RWPE1 (cell line): ENCODE measurements at regions not wholly inside any gene's neighbourhood (a gene's known extent, or its start where the extent isn't known, plus 50 kb on each side); places are given as distances from the start of the nearest gene placed in this dataset.
"Not testable (repeated sequence)": the region's sequence is repeated elsewhere in the genome, so short reads cannot be mapped to it uniquely, and the experiment has no call there.

ENCODE experiments used
- CTCF ChIA-PET: fragments of 350-600 bp; sonication (Branson Sonifier 250); formaldehyde crosslinking; extraction: SDS; loops from one replicate; lab custom pipeline; 2021; lab: Yijun Ruan, JAX
- POLR2A ChIA-PET: fragments of 400-600 bp; formaldehyde crosslinking; extraction: SDS; loops from one replicate; lab custom pipeline; 2020; ENCODE audit warnings: antibody characterized with exemption; ENCODE audit not compliant: low non-redundant PET; lab: Yijun Ruan, JAX
- DNase-seq: peaks from one replicate; pipeline ENCODE4 v3.0.0; 2012; ENCODE audit warnings: low spot score
- H3K27ac ChIP-seq: fragments of 450-650 bp; 2 replicates; pipeline ENCODE4 v1.5.1; 2017
- TF ChIP-seq, protein P1 (sequence below): fragments of 450-650 bp; conservative IDR thresholded peaks from 2 replicates; pipeline ENCODE4 v1.5.1; 2017; ENCODE audit warnings: low read depth, mild to moderate bottlenecking

DNA sequence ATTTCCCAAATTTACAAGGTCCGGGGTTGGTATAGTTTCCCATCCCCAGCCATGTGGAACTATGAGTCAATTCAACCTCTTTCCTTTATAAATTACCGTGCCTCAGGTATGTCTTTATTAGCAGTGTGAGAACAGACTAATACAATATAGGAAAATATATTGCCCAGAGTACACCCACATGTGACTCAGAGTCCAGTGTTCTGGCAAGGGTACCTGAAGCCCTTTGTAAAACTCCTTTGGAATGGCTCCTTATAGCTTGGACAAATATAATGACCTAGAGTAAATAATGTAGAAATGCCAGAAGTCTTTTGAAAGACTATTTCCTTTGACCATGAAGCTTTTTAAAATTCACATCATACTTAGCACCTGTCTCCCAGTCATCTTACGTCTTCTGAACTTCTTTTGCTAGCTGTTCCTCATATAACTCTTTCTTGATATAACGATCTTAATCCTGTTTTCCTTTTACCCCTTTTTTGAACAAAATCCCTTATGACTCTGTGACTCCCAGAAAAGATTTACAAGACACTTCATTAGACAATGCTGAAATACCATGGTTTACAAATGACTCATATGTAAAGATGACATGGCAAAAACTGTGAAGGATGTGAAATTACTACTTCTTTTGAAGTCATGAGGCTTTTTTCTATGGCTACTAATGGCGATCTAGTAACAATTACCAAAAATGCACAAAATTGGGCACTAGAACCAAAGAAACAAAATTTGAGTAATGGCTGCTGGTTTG lies 408.9 kb downstream of the NAP1L3 start:
- ChIA-PET CTCF (no interaction called here), POLR2A (no interaction called here)
- DNase-seq, result peak; percentile 2
- TF ChIP-seq, protein P1, sequence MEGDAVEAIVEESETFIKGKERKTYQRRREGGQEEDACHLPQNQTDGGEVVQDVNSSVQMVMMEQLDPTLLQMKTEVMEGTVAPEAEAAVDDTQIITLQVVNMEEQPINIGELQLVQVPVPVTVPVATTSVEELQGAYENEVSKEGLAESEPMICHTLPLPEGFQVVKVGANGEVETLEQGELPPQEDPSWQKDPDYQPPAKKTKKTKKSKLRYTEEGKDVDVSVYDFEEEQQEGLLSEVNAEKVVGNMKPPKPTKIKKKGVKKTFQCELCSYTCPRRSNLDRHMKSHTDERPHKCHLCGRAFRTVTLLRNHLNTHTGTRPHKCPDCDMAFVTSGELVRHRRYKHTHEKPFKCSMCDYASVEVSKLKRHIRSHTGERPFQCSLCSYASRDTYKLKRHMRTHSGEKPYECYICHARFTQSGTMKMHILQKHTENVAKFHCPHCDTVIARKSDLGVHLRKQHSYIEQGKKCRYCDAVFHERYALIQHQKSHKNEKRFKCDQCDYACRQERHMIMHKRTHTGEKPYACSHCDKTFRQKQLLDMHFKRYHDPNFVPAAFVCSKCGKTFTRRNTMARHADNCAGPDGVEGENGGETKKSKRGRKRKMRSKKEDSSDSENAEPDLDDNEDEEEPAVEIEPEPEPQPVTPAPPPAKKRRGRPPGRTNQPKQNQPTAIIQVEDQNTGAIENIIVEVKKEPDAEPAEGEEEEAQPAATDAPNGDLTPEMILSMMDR, result no peak
- H3K27ac ChIP-seq, result no peak overlapping the region

DNA sequence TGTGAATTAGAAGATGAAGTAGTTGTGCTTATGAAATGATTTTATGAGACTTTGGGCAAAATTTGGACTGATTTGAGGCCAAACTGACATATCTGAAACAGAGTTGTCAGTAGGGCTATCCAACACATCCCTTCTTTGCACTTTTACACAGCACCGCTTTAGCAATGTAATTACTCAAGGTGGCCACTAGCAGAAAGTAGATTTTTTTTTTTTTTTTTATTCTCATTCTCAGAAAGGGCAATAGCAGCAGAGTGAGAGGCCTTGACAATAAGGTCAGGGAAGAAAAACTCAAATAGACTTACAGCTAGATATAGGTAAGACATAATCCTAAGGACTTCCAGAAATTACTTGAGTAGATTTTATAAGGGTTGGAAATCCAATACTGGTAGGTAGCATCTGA lies 414.3 kb downstream of the NAP1L3 start:
- ChIA-PET POLR2A (no interaction called here), CTCF (interaction anchor here (0.6 kb wide), 1 partner anchor 69 kb away, joined by 3 read pairs; no protein-coding TSS in a partner anchor)
- no peak for DNase-seq
- H3K27ac ChIP-seq, result no peak overlapping the region
- TF ChIP-seq, protein P1, result no peak

DNA sequence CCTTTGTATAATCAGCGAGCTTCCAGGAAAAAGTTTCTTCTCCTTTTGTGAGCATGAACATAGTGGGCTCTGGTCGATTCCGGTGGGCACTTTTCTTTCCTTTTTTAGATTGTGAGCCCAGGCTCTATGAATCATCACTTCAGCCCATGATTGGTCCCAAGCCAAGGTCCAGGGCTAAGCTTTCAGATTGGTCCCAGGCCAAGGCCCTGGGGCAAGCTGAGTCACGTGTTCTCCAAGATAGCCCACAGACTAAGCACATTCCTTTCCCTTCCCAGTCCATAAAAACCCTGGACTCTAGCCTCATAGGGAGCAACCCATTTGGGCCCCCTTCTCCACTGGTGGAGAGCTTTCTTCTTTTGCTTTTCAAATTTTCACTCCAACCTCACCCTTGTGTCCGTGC lies 430.5 kb downstream of the NAP1L3 start:
- no peak overlapping the region for H3K27ac ChIP-seq
- ChIA-PET POLR2A (no interaction called here), CTCF (no interaction called here)
- TF ChIP-seq, protein P1, result no peak
- DNase-seq, result no peak

DNA sequence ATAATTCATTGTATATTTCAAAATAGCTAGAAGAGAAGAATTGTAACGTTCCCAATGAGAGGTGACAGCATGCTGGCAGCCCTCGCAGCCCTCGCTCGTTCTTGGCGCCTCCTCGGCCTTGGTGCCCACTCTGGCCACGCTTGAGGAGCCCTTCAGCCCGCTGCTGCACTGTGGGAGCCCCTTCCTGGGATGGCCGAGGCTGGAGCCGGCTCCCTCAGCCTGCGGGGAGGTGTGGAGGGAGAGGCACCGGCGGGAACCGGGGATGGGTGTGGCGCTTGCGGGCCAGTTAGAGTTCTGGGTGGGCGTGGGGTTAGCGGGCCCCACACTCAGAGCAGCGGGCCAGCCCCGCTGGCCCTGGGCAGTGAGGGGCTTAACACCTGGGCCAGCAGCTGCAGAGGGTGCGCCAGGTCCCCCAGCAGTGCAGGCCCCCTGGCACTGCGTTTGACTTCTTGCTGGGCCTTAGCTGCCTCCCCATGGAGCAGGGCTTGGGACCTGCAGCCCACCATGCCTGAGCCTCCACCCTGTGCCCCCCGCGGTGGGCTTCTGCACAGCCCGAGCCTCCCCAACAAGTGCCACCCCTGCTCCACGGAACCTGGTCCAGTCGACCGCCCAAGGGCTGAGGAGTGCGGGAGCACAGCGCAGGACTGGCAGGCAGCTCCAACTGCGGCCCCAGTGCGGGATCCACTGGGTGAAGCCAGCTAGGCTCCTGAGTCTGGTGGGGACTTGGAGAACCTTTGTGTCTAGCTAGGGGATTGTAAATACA lies 437.7 kb downstream of the NAP1L3 start:
- POLR2A ChIA-PET, DNase-seq, CTCF ChIA-PET: not testable (repeated sequence)

DNA sequence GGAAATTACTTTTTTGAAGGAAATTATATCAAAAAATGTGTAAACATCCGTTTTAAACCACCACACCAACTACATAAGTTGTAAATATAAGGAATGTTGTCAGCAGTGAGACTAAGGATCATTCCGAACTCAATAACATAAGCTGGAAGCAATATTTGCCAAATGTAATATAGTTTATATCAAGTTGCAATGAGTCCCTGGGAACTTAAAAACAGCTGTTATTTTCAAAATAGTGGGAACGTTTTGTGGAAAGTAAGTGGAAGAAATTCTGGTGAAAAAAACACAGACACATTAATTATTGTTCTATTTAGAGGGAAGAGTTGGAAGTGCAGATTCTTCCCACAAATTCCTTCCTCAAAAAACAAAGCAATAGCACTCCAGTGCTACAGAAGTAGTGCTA lies 444.3 kb downstream of the NAP1L3 start:
- ChIA-PET CTCF (no interaction called here), POLR2A (no interaction called here)
- no peak overlapping the region for H3K27ac ChIP-seq
- TF ChIP-seq, protein P1, result no peak
- DNase-seq, result no peak

More for the DNA sequence above, 437.7 kb downstream of the NAP1L3 start:
- not testable (repeated sequence) for H3K27ac ChIP-seq
